Posterior cingulate gyrus (tissue), 11 donors: ENCODE measurements at regions not wholly inside any gene's neighbourhood (a gene's known extent, or its start where the extent isn't known, plus 50 kb on each side); places are given as distances from the start of the nearest gene placed in this dataset.
"Not testable (repeated sequence)": the region's sequence is repeated elsewhere in the genome, so short reads cannot be mapped to it uniquely, and the experiment has no call there.

ENCODE experiments used
- DNase-seq, 10 donors: peaks; one replicate each; pipeline versions ENCODE4 v3.0.0 to v3.0.0-alpha.2; 2020 to 2021; ENCODE audit warnings: mixed read lengths in 3 of 10
- intact Hi-C: fragments of 100-400 bp; cut with DNase I; formaldehyde crosslinking; loops from one replicate; pipeline ENCODE4 v1.15.1; 2023

GRCh38 chr11:116357784-116358544, 414.8 kb downstream of the BUD13 start:
- intact Hi-C loops, result no loop called here
- DNase-seq, result peak in 2 of 10 donors; percentile 14 to 86

DNA sequence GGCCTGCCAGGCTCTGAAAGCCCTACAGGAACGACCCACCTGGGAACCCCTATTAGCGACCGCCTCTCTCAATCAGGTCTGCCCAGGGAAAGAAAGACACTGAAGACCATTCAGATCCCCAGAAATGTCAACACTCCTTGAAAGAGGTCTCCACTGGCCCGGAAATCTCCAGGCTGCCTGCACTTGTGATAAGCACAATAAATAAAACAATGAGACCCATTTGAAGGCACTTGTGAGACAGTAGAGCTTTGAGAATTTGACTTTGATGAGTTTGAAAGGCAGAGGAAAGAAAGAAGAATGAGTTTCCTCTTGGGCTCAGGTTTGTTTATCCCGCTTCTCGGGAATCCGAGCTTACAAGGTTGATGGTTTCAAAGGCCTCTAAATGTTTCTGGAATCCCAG, 416.3 kb downstream of the BUD13 start:
- no peak for DNase-seq
- intact Hi-C loops, result no loop called here

DNA sequence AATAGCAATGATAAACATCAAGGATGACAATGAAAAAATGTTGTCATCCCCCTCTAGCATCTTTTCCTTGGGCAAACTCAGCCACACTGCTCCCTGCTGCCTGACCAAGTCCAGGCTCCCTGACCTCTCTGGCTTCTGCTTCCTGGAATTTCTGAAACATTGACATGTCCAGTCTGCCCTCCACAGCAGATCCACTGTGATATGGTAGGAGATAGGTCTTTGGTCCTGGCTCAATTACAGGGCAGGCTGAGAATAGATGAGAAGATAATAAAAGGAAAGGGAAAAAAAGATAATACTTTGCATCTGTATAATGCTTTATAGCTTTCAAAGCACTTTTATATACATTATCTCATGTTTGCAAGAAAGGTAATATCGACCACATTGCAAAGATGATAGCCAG, 417.7 kb downstream of the BUD13 start:
- DNase-seq, result no peak
- intact Hi-C loops, result no loop called here

GRCh38 chr11:116353589-116353988, 419.2 kb downstream of the BUD13 start:
- intact Hi-C loops, result no loop called here

GRCh38 chr11:116352881-116353280, 419.9 kb downstream of the BUD13 start:
- intact Hi-C loops, result no loop called here
- DNase-seq, result no peak

More at GRCh38 chr11:116353589-116353988, 419.2 kb downstream of the BUD13 start:
- no peak for DNase-seq

DNA sequence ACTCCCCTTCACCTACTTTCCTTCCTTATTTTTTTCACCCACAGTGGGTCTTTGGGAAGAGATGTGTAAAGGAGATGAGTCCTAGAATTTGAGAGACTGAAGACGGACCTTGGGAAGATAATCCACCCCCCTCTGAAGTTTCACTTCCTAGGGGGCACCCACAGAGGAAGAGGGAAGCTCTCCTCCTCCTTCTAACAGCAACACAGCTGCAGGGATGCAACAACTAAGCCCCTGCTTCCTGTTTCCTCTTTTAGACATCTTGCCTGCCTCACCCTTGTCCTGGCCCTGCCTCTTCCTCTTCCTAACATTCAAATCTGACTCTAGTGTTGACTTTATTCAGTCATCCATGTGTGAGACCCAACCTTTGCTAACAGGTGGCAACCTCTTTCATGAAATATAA, 424.6 kb downstream of the BUD13 start:
- intact Hi-C loops, result no loop called here
- no peak for DNase-seq

GRCh38 chr11:116345575-116345974, 427.2 kb downstream of the BUD13 start:
- intact Hi-C loops, result no loop called here
- no peak for DNase-seq

GRCh38 chr11:116344601-116345000, 428.2 kb downstream of the BUD13 start:
- intact Hi-C loops, result no loop called here
- no peak for DNase-seq

DNA sequence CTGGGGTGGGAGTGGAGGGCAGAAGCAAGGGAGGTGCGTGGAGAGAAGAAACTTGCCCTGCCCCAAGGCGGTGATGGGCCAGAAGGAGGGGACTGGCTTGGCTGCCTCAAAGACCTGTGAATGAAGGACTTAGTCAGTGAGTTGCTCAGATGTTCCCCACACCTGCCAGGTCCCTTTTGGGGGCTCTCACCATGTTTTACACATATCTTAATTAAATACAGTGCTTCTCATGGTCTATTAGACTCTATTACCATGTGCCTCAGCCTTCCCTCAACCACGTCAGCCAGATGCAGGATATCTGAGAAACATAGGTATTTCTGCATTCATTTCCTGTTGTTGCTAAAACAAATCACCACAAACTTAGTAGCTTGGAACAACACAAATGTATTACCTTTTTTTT, 429.5 kb downstream of the BUD13 start:
- no peak for DNase-seq
- intact Hi-C loops, result no loop called here

DNA sequence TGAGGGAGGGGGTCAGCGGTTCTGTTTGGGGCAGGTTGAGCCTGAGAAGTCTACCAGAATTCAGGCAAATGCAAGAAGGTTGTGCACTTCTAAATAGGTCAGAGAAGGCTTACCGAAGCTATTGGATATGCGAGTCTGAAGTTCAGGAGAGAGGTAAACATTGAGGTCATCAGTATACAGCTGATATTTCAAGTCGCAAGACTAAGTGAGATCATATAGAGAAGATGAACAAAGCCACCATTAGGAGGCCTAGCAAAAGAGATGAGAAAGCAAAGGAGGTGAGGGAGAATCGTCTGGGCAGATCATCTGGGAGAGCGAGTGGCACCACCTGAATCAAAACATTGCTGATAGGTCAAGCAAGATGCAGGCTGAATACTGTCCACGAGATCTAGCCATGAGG, 430.6 kb downstream of the BUD13 start:
- no peak for DNase-seq

DNA sequence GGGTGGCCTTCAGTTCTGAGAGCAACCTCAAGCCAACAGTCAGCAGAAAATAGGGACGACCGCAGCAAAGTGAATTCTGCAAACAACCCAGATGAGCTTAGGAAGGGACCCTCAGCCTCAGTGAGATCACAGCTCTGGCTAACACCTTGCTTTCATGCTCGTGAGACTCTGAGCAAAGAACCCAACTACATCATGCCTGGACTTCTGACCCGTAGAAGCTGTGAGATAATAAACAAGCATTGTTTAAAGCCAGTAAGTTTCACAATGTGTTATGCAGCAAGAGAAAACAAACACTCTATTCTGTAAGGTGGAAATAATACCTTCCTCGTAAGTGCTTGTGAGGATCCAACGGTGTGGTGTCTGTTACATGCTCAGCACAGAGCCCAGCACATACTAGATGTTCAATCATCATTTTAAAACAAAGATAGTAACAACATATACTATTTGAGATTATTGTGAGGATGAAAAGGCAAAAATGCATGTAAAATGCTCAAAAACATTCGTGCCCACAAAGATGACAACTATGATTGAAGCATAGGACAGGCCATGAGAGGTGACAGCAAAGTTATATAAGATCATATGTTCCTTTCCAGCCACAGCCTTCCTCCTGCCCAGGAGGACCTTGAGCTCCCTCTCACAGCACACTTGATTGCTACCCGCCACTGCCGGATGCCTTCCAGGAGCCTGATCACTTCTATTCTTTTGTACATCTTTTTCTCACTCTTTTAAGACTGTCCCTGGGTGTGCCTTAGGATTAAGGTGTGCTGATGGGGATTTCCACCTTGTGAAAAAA, 433.3 kb downstream of the BUD13 start:
- intact Hi-C loops, result no loop called here
- no peak for DNase-seq

More for the DNA sequence above, 430.6 kb downstream of the BUD13 start:
- intact Hi-C loops, result no loop called here

- DNase-seq, intact Hi-C loops: not testable (repeated sequence)
Measured at GRCh38 chr11:116338500-116338899, 434.3 kb downstream of the BUD13 start.

- intact Hi-C loops, result no loop called here
- no peak for DNase-seq
Measured at GRCh38 chr11:116336540-116336939, 436.2 kb downstream of the BUD13 start.

DNA sequence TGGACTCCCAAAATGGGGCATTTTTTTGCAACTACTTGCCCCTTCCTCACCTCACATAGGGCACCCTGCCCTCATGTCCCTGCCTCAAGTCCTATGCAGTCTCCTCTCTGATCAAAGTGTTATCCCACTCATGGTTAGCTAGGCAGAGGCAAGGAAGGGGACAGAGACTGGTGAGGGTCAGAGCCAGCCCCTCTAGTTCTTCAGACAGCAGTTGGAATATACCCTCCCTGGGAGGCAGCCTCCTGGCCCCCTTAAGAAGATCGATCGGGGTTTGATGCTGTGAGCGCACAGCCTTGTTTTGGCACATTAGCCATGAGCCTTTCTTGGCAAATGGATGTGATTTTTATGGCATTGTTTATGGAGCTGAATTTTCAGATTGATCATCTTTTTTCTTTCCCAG, 436.9 kb downstream of the BUD13 start:
- intact Hi-C loops, result no loop called here
- DNase-seq, result no peak

GRCh38 chr11:116335078-116335477, 437.7 kb downstream of the BUD13 start:
- no peak for DNase-seq
- intact Hi-C loops, result no loop called here

- intact Hi-C loops, result no loop called here
- DNase-seq, result no peak
Measured at GRCh38 chr11:116334596-116334995, 438.2 kb downstream of the BUD13 start.

- intact Hi-C loops, result no loop called here
- no peak for DNase-seq
Measured at GRCh38 chr11:116333001-116333535, 439.7 kb downstream of the BUD13 start.

- DNase-seq, result no peak
- intact Hi-C loops, result no loop called here
Measured at GRCh38 chr11:116332391-116332790, 440.4 kb downstream of the BUD13 start.

DNA sequence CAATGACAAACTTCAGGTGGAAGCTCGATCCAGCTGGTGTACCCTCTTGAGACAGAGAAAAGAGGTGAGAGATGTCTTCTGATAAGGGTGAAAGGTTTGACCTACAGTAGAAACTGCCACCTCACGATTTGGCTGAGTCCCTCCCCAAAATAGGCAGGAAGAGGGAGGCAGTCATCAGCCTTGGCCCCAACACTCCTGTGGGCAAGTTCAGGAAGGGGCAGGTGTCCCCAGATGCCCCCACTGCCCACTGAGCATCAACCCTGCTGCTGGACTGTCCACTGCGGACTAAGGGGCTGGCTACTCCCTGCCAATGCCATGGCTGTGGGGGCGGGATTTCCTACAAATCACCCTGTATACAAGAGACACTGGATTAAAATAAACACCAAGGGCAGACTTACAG, 441.4 kb downstream of the BUD13 start:
- intact Hi-C loops, result no loop called here
- no peak for DNase-seq

GRCh38 chr11:116330439-116331185, 442.2 kb downstream of the BUD13 start:
- intact Hi-C loops, result no loop called here
- no peak for DNase-seq
